ENCODE measurements at regions not wholly inside any gene's neighbourhood (a gene's known extent, or its start where the extent isn't known, plus 50 kb on each side); places are given as distances from the start of the nearest gene placed in this dataset.

DNA sequence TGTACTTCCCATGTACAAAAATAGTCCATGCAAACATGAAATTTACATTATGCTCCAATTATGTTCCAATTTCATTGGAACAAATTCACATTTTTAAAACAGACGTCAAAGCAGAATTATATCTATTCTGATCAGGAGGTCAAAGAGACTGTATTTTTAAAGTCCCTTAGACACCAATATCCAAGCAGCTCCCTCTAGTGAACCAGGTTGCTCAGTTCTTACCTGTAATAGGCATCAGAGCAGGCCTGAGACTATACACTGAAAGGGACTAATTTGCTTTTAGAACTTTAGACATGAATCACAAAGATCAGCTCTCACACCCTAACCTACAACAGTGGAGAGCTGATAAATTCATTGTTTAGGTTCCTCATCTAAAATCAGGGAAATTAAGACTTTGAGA lies 273.9 kb downstream of the MBD2 start:
- ATAC-seq, result no peak
- no peaks in the 10 kb centered on the region for H3K9me3 ChIP-seq
- no peak overlapping the region for H3K4me3 ChIP-seq
- H3K27ac ChIP-seq, result no peak overlapping the region
- 71 to 89% methylated on average over 1 of the region's 1 CpG for WGBS, 2 donors (ENCODE audit: low coverage in 1 of 2)
- no peaks in the 10 kb centered on the region for H3K36me3 ChIP-seq
- H3K4me1 ChIP-seq, result no peaks in the 10 kb centered on the region
- H3K27me3 ChIP-seq, result no peaks in the 10 kb centered on the region
- TF ChIP-seq, protein P1, sequence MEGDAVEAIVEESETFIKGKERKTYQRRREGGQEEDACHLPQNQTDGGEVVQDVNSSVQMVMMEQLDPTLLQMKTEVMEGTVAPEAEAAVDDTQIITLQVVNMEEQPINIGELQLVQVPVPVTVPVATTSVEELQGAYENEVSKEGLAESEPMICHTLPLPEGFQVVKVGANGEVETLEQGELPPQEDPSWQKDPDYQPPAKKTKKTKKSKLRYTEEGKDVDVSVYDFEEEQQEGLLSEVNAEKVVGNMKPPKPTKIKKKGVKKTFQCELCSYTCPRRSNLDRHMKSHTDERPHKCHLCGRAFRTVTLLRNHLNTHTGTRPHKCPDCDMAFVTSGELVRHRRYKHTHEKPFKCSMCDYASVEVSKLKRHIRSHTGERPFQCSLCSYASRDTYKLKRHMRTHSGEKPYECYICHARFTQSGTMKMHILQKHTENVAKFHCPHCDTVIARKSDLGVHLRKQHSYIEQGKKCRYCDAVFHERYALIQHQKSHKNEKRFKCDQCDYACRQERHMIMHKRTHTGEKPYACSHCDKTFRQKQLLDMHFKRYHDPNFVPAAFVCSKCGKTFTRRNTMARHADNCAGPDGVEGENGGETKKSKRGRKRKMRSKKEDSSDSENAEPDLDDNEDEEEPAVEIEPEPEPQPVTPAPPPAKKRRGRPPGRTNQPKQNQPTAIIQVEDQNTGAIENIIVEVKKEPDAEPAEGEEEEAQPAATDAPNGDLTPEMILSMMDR (IDR thresholded peaks at IDR 0.05), result no peak
- TF ChIP-seq EP300 (IDR thresholded peaks at IDR 0.05), result no peak
- no peak for TF ChIP-seq POLR2AphosphoS5 (IDR thresholded peaks at IDR 0.05)
- TF ChIP-seq POLR2A (IDR thresholded peaks at IDR 0.05), result no peak

DNA sequence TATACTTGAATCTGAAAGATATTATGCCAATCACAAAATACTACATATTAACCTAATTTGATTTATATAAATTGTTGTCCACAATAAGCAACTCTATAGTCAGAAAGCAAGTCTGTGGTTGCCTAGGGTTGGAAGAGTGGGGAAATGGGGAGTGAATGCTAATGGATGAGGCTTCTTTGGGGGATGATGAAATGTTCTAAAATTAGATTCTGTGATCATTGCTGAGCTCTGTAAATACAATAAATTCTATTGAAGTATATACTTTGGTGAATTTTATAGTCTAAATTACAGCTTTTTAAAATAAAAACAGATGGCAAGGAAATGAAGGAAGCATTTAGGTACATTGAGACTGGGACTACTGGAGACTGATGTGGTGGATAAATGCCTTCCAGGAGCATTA lies 275.5 kb downstream of the MBD2 start:
- Histone ChIP-seq H3K4me3 (no peak overlapping the region), H3K36me3 (no peaks in the 10 kb centered on the region), H3K9me3 (no peaks in the 10 kb centered on the region), H3K27ac (no peak overlapping the region), H3K4me1 (no peaks in the 10 kb centered on the region), H3K27me3 (no peaks in the 10 kb centered on the region)
- TF ChIP-seq, protein P1 (IDR thresholded peaks at IDR 0.05), result no peak
- TF ChIP-seq EP300 (IDR thresholded peaks at IDR 0.05) (no peak), POLR2A (IDR thresholded peaks at IDR 0.05) (no peak), POLR2AphosphoS5 (IDR thresholded peaks at IDR 0.05) (no peak)
- no peak for ATAC-seq

GRCh38 chr18:53947092-53947640 lies 277.3 kb downstream of the MBD2 start:
- ATAC-seq, result no peak
- Histone ChIP-seq H3K36me3 (no peaks in the 10 kb centered on the region), H3K4me3 (no peak overlapping the region), H3K9me3 (no peaks in the 10 kb centered on the region), H3K27me3 (no peaks in the 10 kb centered on the region), H3K4me1 (no peaks in the 10 kb centered on the region), H3K27ac (no peak overlapping the region)
- TF ChIP-seq POLR2AphosphoS5 (IDR thresholded peaks at IDR 0.05), result no peak
- no peak for TF ChIP-seq EP300 (IDR thresholded peaks at IDR 0.05)
- TF ChIP-seq, protein P1 (IDR thresholded peaks at IDR 0.05), result no peak
- WGBS, 2 donors (ENCODE audit: low coverage in 1 of 2), result 84 to 94% methylated on average over 5 of the region's 5 CpGs

DNA sequence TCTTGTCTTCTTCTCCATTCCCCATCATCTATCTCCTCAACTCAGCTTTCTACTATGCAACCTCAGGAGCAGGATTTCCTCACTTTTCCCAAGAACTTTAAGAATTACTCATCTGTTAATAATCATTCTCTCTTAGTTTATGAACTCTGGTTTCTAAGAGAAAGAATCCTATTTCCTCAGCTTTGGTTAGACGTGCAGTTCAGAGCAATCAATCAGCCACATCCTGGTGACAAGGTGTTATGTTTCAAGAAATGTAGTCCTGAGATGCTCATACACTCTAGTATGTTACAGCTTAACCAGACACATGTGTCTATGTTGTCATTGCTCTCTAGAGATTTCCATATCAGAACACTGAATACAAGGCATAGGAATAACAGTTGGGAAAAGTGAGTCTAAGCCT lies 277.9 kb downstream of the MBD2 start:
- Histone ChIP-seq H3K27ac (no peak overlapping the region), H3K9me3 (no peaks in the 10 kb centered on the region), H3K27me3 (no peaks in the 10 kb centered on the region), H3K4me1 (no peaks in the 10 kb centered on the region), H3K4me3 (no peak overlapping the region), H3K36me3 (no peaks in the 10 kb centered on the region)
- TF ChIP-seq EP300 (IDR thresholded peaks at IDR 0.05) (no peak), POLR2AphosphoS5 (IDR thresholded peaks at IDR 0.05) (no peak), POLR2A (IDR thresholded peaks at IDR 0.05) (no peak)
- TF ChIP-seq, protein P1 (IDR thresholded peaks at IDR 0.05), result no peak
- 22 to 38% methylated on average over 1 of the region's 1 CpG for WGBS, 2 donors (ENCODE audit: low coverage in 1 of 2)
- ATAC-seq, result no peak

GRCh38 chr18:53944721-53945120 lies 279.7 kb downstream of the MBD2 start:
- 60 to 100% methylated on average over 1 of the region's 4 CpGs for WGBS, 2 donors (ENCODE audit: low coverage in 1 of 2)
- TF ChIP-seq EP300 (IDR thresholded peaks at IDR 0.05) (no peak), POLR2AphosphoS5 (IDR thresholded peaks at IDR 0.05) (no peak), POLR2A (IDR thresholded peaks at IDR 0.05) (no peak)
- TF ChIP-seq, protein P1 (IDR thresholded peaks at IDR 0.05), result no peak
- no peaks in the 10 kb centered on the region for H3K9me3 ChIP-seq
- no peak overlapping the region for H3K4me3 ChIP-seq
- no peaks in the 10 kb centered on the region for H3K4me1 ChIP-seq
- no peak overlapping the region for H3K27ac ChIP-seq
- no peak for ATAC-seq
- H3K27me3 ChIP-seq, result no peaks in the 10 kb centered on the region
- H3K36me3 ChIP-seq, result no peaks in the 10 kb centered on the region
